ENCODE measurements at regions not wholly inside any gene's neighbourhood (a gene's known extent, or its start where the extent isn't known, plus 50 kb on each side); places are given as distances from the start of the nearest gene placed in this dataset.

DNA sequence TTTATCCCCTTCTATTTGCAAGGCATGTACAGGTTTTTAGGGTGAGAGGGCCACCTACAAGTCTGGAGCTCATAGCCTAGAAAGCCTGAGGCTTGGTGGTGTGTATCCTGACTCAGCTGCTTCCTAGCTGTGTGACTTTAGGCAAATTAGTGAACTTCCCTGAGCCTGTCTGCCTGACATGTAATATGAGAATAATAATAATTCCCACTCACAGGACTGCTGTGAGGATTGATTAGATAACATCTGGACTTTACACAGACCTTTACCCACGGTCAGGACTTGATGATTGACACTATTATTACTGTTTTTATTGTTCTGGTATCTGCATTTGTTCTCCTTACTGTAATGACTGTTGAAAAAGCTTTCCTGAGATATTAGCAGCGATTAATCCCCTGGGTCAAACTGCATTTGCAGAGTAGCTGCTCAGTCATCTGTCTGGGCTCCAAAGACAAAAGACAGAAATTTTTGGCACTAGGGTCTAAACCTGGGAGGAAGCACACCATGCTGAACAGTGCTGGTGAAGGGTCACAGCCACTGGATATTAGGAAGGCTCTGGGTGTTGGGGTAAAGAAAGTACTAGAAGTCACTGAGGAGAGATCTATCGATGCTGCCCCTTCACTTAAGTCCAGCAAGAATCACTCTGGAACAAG, 276.5 kb upstream of the FN1 start:
- H3K79me2 ChIP-seq (ENCODE audit: insufficient read depth): no peaks in the 10 kb centered on the region
- H3K36me3 ChIP-seq (replicated peaks in 1 of 2; ENCODE audit: control insufficient read depth in 1 of 2, insufficient read depth in 2 of 2, low read length in 1 of 2): no peaks in the 10 kb centered on the region
- H3K4me3 ChIP-seq (ENCODE audit: low read depth in 2 of 2, low read length in 1 of 2): no peak overlapping the region
- H3K4me1 ChIP-seq (ENCODE audit: control insufficient read depth in 1 of 2, insufficient read depth in 2 of 2, low read depth in 1 of 2, low read length in 1 of 2): peaks cover 0 to 35% of the 10 kb centered on the region in 2 experiments; a peak in 3 of 4 replicates
- 60% methylated on average over 3 of the region's 3 CpGs for WGBS (ENCODE audit: low lambda C conversion rate)
- peak overlapping the region; percentile 14; the same call in 1 of the 2 replicates for H3K4me2 ChIP-seq
- H3K27ac ChIP-seq (ENCODE audit: low read depth in 2 of 2, low read length in 1 of 2): peak overlapping the region in 1 of 2 experiments; percentile 69; a peak in 2 of 4 replicates
- no peaks in the 10 kb centered on the region for H3K9me2 ChIP-seq
- no peaks in the 10 kb centered on the region for H3K9me3 ChIP-seq
- peak overlapping the region; percentile 24; the same call in 1 of the 2 replicates for H2AFZ ChIP-seq (ENCODE audit: low read depth)
- no peaks in the 10 kb centered on the region for H3K27me3 ChIP-seq (ENCODE audit: insufficient read depth)
- POLR2A ChIA-PET: no interaction called here
- TF ChIP-seq RXRA (IDR thresholded peaks at IDR 0.05; ENCODE audit: borderline replicate concordance, low read depth): no peak
- TF ChIP-seq, protein P1, sequence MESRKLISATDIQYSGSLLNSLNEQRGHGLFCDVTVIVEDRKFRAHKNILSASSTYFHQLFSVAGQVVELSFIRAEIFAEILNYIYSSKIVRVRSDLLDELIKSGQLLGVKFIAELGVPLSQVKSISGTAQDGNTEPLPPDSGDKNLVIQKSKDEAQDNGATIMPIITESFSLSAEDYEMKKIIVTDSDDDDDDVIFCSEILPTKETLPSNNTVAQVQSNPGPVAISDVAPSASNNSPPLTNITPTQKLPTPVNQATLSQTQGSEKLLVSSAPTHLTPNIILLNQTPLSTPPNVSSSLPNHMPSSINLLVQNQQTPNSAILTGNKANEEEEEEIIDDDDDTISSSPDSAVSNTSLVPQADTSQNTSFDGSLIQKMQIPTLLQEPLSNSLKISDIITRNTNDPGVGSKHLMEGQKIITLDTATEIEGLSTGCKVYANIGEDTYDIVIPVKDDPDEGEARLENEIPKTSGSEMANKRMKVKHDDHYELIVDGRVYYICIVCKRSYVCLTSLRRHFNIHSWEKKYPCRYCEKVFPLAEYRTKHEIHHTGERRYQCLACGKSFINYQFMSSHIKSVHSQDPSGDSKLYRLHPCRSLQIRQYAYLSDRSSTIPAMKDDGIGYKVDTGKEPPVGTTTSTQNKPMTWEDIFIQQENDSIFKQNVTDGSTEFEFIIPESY (IDR thresholded peaks at IDR 0.05; ENCODE audit: borderline replicate concordance, low read depth): no peak
- no peak for TF ChIP-seq SMC3 (IDR thresholded peaks at IDR 0.05; ENCODE audit: low read depth, low read length)
- TF ChIP-seq, protein P2, sequence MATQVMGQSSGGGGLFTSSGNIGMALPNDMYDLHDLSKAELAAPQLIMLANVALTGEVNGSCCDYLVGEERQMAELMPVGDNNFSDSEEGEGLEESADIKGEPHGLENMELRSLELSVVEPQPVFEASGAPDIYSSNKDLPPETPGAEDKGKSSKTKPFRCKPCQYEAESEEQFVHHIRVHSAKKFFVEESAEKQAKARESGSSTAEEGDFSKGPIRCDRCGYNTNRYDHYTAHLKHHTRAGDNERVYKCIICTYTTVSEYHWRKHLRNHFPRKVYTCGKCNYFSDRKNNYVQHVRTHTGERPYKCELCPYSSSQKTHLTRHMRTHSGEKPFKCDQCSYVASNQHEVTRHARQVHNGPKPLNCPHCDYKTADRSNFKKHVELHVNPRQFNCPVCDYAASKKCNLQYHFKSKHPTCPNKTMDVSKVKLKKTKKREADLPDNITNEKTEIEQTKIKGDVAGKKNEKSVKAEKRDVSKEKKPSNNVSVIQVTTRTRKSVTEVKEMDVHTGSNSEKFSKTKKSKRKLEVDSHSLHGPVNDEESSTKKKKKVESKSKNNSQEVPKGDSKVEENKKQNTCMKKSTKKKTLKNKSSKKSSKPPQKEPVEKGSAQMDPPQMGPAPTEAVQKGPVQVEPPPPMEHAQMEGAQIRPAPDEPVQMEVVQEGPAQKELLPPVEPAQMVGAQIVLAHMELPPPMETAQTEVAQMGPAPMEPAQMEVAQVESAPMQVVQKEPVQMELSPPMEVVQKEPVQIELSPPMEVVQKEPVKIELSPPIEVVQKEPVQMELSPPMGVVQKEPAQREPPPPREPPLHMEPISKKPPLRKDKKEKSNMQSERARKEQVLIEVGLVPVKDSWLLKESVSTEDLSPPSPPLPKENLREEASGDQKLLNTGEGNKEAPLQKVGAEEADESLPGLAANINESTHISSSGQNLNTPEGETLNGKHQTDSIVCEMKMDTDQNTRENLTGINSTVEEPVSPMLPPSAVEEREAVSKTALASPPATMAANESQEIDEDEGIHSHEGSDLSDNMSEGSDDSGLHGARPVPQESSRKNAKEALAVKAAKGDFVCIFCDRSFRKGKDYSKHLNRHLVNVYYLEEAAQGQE (IDR thresholded peaks at IDR 0.05; ENCODE audit: low read depth, low read length): no peak
- no peak for TF ChIP-seq ELF1 (IDR thresholded peaks at IDR 0.05)
- TF ChIP-seq EZH2phosphoT487 (IDR thresholded peaks at IDR 0.05; ENCODE audit: borderline replicate concordance, low read depth): no peak
- TF ChIP-seq, protein P3, sequence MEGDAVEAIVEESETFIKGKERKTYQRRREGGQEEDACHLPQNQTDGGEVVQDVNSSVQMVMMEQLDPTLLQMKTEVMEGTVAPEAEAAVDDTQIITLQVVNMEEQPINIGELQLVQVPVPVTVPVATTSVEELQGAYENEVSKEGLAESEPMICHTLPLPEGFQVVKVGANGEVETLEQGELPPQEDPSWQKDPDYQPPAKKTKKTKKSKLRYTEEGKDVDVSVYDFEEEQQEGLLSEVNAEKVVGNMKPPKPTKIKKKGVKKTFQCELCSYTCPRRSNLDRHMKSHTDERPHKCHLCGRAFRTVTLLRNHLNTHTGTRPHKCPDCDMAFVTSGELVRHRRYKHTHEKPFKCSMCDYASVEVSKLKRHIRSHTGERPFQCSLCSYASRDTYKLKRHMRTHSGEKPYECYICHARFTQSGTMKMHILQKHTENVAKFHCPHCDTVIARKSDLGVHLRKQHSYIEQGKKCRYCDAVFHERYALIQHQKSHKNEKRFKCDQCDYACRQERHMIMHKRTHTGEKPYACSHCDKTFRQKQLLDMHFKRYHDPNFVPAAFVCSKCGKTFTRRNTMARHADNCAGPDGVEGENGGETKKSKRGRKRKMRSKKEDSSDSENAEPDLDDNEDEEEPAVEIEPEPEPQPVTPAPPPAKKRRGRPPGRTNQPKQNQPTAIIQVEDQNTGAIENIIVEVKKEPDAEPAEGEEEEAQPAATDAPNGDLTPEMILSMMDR (IDR thresholded peaks at IDR 0.05): no peak
- TF ChIP-seq TEAD4 (IDR thresholded peaks at IDR 0.05; ENCODE audit: borderline replicate concordance, insufficient read depth): no peak
- TF ChIP-seq CHD2 (IDR thresholded peaks at IDR 0.05; ENCODE audit: low read length, partially characterized antibody): no peak
- H4K20me1 ChIP-seq (ENCODE audit: insufficient read depth): no peaks in the 10 kb centered on the region
- CTCF ChIA-PET: no interaction called here
- DNase-seq: no peak
- H3K9ac ChIP-seq: no peak overlapping the region
- H3F3A ChIP-seq (replicated peaks; ENCODE audit: insufficient read depth): peaks cover 23% of the 10 kb centered on the region

All from SK-N-SH (cell line).